GM12878 (cell line): ENCODE measurements at regions not wholly inside any gene's neighbourhood (a gene's known extent, or its start where the extent isn't known, plus 50 kb on each side); places are given as distances from the start of the nearest gene placed in this dataset.

ENCODE experiments used
- JUND ChIP-seq: IDR thresholded peaks from 2 replicates; pipeline ENCODE4 v1.6.1; 2012; ENCODE audit warnings: low read depth, mild to moderate bottlenecking, low read length, improper control_type of control experiment, moderate library complexity
- KDM1A ChIP-seq: fragments of 200-600 bp; sonication (generic); IDR thresholded peaks from 2 replicates; pipeline ENCODE4 v1.6.1; 2016; ENCODE audit warnings: borderline replicate concordance
- MEF2A ChIP-seq: IDR thresholded peaks from 2 replicates; pipeline ENCODE4 v1.6.1; 2011; ENCODE audit warnings: low read depth, mild to moderate bottlenecking, low read length, moderate library complexity; ENCODE audit not compliant: insufficient read depth
- POLR2A ChIP-seq: IDR thresholded peaks from 2 replicates; pipeline ENCODE4 v1.6.1; 2011; ENCODE audit warnings: low read depth, mild to moderate bottlenecking, low read length
- RFX5 ChIP-seq: IDR thresholded peaks from 2 replicates; pipeline ENCODE4 v1.6.1; 2011; ENCODE audit warnings: low read depth, low read length, improper control_type of control experiment
- SIN3A ChIP-seq: IDR thresholded peaks from 2 replicates; pipeline ENCODE4 v1.6.1; 2012; ENCODE audit warnings: low read depth, low read length, improper control_type of control experiment
- SIX5 ChIP-seq: IDR thresholded peaks from 2 replicates; pipeline ENCODE4 v1.6.1; 2011; ENCODE audit warnings: mild to moderate bottlenecking, low read depth, low read length, moderate library complexity; ENCODE audit not compliant: severe bottlenecking
- TF ChIP-seq, protein P1 (sequence below), 3 experiments: IDR thresholded peaks in 2 of 3; conservative IDR thresholded peaks in 1 of 3; 2 replicates each; pipeline ENCODE4 v1.5.1; 2011; ENCODE audit warnings: low read depth in 3 of 3, low read length in 3 of 3, mild to moderate bottlenecking in 3 of 3, control low read depth in 2 of 3, moderate library complexity in 2 of 3, inconsistent platforms in 1 of 3, mixed read lengths in 1 of 3; ENCODE audit not compliant: control insufficient read depth in 2 of 3, insufficient read depth in 1 of 3; ENCODE audit errors: extremely low read depth in 1 of 3

DNA sequence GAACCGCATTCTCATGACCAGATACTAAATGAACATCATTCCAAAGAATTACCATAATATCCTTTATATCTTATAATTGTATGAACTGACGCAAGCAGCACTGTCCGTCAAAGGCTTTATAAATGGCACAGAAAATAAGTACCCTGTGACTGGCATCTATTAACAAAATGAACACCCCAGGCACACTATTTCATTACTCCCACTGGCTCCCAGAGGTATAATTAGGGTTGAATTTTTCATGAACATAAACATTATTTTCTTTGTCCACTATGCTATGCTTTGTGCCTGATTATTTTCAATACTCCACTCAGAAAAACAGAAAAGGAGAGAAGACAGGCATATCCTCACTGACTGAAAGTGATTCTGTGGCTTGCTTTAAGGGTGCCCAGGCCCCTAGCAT lies 71.1 kb downstream of the LYZL4 start:
- TF ChIP-seq, protein P1, sequence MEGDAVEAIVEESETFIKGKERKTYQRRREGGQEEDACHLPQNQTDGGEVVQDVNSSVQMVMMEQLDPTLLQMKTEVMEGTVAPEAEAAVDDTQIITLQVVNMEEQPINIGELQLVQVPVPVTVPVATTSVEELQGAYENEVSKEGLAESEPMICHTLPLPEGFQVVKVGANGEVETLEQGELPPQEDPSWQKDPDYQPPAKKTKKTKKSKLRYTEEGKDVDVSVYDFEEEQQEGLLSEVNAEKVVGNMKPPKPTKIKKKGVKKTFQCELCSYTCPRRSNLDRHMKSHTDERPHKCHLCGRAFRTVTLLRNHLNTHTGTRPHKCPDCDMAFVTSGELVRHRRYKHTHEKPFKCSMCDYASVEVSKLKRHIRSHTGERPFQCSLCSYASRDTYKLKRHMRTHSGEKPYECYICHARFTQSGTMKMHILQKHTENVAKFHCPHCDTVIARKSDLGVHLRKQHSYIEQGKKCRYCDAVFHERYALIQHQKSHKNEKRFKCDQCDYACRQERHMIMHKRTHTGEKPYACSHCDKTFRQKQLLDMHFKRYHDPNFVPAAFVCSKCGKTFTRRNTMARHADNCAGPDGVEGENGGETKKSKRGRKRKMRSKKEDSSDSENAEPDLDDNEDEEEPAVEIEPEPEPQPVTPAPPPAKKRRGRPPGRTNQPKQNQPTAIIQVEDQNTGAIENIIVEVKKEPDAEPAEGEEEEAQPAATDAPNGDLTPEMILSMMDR (IDR thresholded peaks at IDR 0.05 in 2 of 3, conservative IDR thresholded peaks at IDR 0.05 in 1 of 3; ENCODE audit: control insufficient read depth in 2 of 3, extremely low read depth in 1 of 3, insufficient read depth in 1 of 3, low read depth in 3 of 3, low read length in 3 of 3) = no peak
- TF ChIP-seq POLR2A = no peak
- no peak for TF ChIP-seq SIN3A
- no peak for TF ChIP-seq MEF2A
- TF ChIP-seq JUND = no peak
- TF ChIP-seq RFX5 = no peak
- TF ChIP-seq SIX5 = no peak
- TF ChIP-seq KDM1A = no peak
